HG03175 (cell line): ENCODE measurements at regions not wholly inside any gene's neighbourhood (a gene's known extent, or its start where the extent isn't known, plus 50 kb on each side); places are given as distances from the start of the nearest gene placed in this dataset.

Experiments
- ATAC-seq: cut with Tn5 transposase; IDR thresholded peaks from one replicate; pipeline ENCODE4 v1.9.1; 2021; ENCODE audit warnings: mild to moderate bottlenecking, moderate library complexity; ENCODE audit not compliant: unreplicated experiment

DNA sequence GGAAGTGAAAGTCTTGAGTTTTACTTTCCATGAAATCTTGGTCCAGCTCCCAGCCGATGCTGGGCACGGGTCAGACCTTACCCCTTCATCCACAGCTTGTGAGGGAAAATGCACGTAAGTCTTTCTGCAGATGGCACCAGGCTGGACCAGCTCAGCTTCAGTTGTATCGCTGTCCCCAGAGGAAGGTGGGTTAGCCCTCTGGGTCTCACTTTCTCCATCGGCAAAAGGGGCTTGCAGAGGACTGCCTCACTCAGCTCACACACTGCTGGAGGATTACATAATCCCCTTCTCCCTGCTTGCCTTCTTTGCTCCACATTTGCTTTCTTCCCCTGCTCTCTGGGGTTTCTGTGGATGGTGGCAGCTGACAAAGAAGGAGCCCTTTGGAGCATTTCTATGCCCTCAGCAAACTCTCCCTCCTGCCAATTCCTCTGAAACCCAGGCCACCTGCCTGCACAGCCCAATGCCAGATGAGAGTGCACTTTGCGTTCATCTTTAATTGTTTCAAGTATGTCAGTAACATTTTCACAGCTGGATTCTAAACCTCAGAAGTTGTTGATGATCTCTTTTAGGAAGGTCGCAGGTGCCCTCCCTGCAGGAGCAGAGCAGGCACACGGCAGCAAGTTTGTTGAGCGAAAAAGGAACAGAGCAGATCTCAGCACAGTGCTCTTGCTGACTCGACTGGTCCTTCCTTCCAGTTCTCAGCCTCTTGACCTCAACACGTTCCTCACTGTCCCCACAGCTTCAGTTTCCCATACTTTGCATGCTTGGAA, 155.6 kb upstream of the GLI2 start:
- no peak for ATAC-seq

DNA sequence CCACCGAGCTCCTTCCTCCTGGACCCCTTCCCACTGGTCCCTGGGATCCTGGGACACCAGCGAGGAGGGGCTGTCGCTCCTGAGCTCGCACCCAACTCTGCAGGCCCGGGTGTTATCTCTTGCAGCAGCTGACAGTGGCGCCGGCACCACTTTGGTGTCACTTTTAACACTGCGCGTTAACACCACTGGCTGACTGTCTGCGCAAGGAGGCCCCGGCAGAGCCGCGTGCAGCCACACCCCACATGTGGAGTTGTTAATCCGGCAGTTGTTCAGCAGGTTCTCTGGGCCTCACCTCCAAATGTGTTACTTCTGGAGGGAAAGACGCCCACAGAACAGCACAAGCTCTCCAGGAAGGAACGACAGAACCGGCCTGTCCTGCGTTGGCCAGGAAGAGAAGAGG, 155.0 kb upstream of the GLI2 start:
- no peak for ATAC-seq

DNA sequence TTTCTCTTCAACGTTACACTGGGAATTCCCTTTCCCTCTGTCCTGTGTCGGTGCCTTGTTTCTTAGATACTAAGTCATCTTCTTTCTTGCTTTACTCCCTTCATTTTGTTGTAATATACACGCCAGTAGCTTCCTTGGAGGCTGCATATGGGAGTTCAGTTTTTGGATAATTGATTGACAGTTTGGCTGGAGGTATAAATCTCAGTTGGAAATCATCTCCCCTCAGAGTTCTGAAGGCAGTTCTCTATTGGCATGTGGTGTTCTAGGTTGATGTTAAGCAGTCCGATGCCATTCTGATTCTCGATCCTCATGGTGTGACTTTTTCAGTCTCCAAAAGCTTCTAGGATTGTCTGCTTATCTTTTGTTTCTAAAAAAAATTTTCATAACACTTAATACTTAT, 152.5 kb upstream of the GLI2 start:
- no peak for ATAC-seq

DNA sequence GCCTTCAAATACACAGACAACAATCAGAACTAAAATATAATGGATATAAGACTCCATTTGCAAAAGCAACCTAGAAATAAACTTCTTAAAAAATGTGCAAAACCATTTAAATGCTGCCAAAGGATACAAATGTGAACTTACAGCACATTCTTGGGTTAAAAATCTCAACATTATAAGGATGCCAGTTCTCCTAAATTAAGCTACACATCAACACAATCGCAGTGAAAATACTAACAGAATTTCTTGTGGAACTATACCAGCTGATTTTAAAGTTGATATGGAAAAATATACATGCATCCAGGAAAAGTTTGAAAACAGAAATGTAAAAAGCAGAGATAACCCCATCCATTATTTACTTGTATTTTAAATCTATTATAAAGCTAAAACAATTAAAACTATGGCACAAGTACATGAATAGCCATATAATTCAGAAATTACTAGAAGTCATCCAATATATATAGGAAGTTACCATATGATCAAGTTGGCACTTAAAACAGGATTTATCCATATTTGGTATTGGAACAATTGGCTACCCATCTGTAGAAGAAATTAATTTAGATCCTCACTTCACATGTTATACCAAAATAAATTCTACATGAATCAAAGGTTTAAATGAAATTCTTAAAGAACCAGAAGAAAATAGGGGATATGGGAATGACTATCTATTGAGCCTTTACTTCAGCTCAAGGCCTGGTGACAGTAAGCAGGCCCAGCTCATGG, 151.7 kb upstream of the GLI2 start:
- ATAC-seq = no peak

DNA sequence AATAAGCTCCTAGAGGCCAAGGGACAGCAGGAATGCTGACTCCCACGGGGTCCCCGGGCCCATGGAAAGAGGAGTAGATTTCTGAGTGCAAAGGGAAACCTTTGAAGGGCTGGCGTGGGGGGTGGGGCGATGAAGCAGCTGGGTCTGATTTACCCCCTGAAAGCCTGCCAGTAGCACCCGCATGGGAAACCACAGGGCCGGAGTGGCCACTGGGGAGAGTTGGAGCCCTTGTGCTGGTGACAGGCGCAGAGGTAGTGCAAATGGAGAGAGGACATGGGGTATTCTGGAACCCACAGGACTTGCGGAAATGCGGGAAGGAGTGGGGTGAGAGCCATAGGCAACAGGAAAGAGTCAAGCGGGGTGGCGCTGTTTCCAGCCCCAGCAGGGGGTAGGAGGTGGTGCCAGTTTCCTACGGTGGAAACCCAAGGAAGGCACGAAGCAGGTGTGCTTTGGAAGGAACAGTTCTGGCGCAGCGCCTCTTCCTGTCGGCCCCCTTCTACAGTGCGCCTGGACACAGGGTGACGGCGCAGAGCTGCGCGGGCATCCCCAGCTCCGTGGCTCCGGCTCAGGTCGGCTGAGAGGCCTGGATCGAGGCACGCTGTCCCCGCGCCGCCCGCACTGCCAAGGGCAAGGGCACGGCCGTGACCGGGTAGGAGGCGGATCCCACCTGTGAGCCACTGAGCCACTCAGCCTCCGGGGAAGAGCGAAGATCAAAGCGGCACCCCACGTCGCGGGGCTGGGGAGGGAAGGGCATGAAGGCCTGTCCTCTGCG, 149.0 kb upstream of the GLI2 start:
- ATAC-seq = no peak

DNA sequence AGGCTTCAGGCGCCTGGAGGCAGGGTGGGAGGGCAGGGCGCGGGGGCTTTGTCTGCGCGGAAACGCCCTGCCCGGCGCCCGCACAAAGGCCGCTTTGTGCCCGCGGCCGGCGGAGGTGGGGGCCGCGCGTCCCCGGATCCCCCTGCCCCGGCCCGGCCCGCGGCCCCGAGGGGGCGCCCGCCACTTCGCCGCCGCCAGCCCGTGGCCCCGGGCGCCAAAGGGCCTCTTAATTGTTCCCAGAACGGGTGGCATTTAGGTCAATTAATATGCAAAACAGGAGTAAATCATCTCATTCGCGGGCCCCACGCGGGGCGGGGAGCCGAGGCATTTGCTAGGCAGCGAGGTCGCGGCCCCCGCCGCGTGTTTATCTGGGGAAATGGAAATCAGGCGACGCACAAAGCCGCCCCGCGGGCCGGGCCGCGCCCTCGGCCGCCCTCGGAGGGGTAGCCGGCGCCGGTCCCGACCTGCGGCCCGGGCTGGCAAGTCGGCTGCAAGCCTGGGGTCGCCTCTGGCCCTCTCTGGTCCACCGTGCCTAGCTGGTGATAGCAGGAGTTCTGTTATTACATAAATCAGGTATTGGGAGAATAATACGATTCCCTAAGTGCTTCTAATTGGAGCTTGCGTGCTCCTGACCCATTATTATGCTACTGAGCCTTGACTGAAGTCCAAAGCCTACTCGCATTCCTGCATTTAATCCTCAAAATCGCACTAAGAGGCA, 148.2 kb upstream of the GLI2 start:
- no peak for ATAC-seq

DNA sequence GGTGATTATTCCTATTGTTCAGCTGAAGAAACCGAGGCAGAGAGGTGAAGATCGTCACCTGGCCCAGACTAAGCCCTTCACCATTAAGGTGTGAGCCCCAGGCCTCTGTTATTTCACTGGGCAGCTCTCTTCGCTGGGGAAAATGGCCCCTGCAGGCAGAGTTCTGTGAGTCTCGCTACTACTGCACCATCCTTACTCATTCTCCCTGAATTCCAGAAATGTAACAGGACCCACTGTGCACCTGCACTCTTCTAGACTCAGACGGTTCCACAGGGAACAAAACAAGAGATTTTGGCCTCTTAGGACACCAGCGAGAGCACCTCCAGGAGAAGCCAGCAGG, 147.7 kb upstream of the GLI2 start:
- no peak for ATAC-seq

DNA sequence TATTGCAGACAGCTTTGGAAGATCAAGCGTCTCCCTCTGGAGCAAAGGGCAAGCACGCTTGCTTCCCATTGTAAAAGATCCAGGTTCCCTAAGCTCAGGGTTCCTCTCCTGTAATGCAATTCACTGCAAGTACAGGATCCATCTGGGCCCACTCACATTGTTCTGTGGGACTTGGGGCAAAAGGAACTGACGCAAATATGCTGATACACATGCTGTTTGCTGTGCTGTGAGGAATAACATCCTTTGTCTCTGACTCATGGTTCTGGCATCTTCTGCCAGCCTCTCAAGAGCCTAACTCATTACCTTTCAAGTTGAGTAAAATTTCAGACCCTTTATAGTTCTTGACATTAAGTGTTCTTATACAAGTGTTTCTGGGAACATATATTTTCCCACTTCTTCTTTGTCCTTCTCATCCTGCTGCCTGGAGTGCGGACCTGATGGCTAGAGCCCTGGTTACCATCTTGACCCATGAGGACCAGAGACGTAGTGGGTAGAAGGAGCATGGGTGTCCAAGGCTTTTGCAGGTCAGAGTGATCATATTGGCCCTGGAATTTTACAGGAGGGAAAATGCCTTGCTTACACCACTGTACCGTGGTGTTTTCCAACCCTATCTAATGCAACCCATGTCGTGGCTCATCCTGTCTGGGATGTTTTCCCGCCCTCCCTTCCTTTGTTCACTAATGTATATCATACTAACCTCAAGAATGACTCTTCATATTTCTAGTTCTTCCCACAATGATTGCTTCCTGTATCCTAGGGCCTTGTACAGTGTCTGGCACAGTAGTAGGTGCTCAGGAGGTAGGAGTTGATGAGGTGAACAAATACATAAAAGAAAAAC, 145.7 kb upstream of the GLI2 start:
- ATAC-seq = no peak

DNA sequence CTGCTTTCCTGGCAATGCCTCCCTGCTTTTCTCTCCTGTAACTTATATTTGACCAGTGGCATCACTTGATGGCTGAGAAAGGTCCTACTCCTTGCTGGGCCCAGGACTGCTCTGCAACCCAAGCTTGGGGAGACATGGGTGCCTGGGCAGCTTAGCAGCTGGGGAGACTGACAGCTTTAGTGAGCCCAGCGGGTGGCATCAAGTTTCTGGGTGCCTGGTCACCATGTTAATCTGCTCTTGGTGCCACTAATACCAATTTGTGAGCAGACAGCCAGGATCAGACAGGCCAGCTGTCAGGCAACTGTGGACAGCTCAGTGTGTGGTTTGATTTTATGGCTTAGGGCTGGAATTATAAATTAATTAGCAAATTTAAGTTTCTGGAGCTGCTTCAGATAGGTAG, 144.8 kb upstream of the GLI2 start:
- no peak for ATAC-seq

DNA sequence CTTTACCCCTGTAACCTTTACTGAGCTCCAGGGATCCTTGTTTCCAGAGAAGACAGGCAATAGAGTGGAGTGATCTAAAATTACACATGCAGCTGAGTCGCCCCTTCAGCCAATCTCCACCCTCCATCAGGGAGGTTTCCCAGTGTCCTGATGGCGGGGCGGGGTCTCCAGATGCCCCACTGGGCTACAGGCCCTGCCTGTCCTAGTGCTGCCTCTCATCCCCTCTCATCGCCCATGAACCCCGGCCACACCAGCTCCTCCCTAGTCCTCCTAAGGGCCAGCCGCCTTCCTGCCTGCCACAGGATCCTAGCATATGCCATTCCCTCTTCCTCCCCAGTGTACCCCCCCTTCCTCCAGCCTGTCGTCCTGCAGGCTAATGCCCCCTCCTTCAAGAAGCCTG, 144.1 kb upstream of the GLI2 start:
- no peak for ATAC-seq

DNA sequence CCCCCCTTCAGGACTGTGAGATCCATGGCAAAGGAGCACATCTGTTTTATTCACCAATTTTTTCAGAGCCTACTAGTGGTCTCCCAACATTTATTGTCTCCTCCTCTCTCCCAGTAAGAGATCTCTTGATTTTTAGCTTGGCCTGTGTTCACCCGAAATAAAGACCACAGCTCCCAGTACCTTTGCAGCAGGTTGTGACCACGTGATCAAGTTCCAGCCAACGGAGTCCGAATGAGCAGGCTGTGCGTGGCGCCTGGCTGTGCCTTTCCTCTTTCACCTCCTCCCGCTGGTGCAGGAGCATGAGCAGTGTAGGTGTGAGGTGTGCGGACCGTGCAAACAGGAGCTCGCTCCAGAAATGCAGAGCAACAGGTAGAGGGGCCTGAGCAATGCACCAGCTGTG, 143.6 kb upstream of the GLI2 start:
- no peak for ATAC-seq

DNA sequence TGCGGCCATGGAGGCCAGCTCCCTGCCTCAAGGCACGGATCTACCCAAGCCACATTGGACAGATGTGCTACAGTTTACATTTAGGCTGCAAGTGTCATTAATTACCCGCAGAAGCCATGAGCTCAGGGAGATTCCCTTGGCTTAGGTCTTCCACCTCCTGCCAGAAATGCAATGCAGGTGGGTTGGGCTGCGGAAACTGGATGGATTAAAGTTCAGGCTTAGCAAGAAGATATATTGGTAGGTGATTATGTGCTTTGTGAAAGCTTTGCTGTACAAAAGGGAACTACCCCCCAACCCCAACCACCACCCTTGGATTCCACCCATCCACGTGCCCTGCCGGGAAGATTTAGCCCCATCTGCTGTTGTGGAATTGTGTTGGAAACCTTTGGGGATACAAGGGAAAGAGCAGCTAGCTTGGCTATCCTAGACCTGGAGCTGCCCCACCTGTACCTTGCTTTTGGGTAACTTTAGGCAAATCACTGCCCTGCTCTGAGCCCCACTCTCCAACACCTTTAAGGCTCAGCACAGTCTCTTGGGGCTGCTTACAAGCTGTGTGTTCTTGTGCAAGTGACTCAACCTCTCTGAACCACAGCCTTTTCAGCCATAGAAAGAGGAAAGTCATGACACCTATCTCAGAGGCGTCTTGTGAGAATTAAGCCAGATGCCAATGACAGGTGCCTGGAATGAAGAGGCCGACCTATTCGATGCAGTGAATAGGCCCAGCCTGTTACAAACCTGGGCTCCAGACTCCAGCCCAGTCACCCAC, 141.6 kb upstream of the GLI2 start:
- no peak for ATAC-seq

DNA sequence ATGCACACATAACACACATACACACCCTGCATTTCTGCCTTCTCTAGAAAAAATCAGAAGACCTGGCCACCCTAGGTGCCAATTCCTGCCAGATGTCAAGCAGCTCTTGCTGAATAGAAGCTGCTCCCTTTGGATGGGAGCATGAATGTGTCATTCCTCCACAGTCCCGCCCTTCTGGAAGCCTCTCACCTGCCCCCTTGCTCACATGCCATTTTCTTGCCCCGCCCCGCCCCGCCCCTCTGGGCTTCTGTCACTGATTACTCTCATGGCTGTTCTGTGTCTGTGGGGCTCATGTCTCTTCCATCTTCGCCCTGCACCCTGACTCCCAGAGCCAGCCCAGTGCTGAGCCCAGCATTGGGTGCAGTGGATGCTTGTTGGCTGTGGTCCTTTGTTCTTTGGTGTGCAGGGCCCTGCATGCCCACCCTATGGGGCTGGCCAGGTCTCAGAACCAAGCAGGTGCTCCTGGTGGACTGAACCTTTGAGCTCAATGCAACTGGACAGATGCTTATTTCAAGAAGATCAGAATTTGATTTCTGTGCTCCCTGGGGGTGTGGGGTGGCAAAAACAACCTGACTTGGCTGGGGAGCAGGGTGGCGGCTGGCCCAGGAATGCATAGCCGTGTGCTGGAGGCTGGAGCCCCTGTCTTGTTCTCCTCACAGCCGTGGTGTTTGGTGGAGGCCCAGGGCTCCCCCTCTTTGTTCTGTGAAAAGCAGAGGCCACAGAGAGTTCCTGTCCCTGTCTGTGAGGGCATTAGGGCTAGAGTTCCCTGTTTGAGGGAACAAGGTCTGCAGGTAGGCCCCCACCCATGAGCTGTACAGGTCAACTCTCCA, 140.6 kb upstream of the GLI2 start:
- no peak for ATAC-seq

DNA sequence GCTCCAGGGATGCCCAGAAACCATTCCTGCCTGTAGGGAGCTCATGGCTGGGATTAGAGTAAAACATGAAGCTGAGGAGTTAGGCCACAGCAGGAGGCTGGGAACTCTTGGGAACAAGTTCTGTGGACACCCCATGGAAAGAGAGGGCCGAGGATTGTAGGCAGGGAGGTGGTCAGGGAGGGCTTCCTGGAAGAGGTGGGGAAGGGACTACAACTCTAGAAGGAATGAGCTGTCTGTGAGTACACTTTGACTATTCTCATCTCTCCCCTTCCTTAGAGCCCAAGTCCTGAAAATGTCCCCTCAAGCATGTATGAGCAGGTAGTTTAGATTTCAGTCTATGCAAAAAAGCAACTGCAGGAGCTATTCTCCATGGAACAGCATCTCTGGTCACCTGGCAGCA, 139.9 kb upstream of the GLI2 start:
- no peak for ATAC-seq

DNA sequence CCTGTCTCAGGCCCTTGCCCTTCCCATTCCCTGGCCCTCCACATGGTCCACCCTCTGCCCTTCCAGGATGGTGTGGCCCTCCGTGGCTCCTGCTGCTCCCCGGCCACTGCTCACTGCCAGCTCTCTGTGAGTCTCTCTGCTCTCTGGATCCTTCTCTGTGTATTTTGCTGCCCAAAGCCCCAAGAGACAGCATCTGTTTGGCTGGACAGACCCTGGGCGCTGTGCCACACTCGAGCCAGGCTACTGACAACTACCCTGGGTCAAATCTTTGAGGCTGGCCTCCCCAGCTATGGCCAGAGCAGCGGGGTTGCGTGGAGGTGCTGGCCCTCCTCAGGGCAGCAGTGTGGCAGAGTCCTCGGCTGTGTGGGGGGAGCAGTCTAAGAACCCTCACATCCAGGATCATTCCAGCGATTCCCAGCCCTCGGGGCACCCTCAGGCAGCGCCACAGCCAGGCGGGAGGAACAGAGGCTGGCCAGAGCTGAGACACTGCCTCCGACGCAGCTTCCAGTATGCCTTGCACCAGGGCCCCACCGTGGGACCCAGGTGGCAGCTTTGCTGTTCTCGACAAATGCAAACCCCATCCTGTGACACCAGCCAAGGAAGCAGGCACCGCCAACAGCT, 139.4 kb upstream of the GLI2 start:
- ATAC-seq = no peak

DNA sequence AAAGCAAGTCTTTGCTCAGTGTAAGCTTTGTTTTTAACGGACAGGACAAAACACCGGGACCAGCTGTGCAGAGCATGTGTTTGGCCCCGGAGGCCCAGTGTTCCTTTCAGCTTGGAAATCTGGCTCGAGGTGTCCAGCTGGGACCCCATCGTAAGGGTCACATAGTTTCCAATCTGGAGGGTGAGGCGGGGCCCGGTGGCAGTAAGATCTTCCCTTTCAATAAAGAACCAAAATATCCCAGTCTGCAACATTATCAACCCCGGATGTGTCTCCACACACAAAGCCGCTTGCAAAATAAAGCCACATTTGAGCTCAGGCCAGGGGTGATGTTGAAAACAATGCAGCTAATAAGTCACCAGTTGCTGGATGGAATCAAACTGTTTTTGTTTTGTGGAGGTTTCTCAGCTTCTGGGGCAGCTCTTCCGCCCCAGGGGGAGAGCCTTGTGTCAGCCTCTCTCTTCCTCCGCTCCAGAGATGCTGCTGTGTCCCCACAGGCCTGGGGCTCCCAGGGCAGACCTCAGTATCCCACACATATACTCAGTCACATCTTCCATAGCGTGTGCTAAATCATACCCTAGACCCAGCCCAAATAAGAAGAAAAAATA, 138.6 kb upstream of the GLI2 start:
- no peak for ATAC-seq

DNA sequence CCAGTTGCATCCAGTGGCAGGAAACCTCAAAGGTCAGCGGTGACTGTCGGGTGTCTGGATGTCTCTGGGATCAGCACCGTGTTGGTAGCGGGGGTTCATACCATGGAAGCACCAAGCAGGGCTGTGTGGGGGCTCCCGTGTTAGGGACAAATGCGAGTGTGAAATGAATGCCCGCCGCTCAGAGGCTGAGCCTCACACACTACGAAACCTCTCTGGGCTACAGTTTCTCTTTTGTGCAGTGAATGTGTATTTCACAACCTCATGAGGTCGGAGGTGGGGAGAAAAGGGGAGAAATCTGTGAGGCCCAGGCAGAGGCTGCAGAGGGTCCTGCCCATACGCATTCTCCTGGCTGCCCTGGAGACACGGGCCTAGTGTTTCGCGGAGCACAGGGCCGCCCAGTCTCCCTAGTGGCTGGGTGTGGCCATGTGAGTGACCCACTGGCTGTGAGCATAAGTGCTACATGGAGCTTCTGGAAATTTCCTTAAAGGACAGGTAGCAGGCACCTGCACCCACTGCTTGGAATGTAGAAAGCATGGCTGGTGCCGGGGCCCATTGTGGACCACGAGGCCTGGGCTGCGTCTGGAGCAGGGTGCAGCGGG, 138.0 kb upstream of the GLI2 start:
- ATAC-seq = no peak

DNA sequence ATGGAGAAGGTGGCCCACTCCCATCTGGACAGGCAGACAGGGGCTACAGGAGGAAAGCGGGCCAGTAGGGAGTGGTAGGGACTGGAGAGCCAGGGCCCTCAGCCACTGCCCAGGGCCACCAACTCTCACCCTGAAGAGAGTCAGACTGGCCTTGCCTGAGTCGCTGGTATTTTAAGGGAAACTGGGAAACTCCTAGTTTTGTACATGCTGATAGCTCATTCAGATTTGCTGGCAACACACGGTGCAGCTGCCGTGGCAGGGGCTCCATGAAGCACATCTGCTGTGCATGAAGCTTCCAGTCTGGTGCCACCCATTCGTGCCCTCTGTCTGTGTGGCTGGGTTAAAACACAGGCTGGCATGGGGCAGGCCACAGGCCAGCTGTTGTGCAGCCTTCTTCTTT, 137.3 kb upstream of the GLI2 start:
- no peak for ATAC-seq
